OCI-LY3 (cell line): ENCODE measurements at regions not wholly inside any gene's neighbourhood (a gene's known extent, or its start where the extent isn't known, plus 50 kb on each side); places are given as distances from the start of the nearest gene placed in this dataset.

Experiments
- EZH2phosphoT487 ChIP-seq: fragments of 200-600 bp; shearing (Covaris generic); IDR thresholded peaks from 2 replicates; pipeline ENCODE4 v1.6.1; 2018; ENCODE audit warnings: antibody characterized with exemption, mixed run types, low read depth
- TF ChIP-seq, protein P1 (sequence below): fragments of 200-600, 300-600 bp; sonication (generic); IDR thresholded peaks from 2 replicates; pipeline ENCODE4 v1.5.1; 2014; ENCODE audit warnings: antibody characterized with exemption, low read length, low read depth

DNA sequence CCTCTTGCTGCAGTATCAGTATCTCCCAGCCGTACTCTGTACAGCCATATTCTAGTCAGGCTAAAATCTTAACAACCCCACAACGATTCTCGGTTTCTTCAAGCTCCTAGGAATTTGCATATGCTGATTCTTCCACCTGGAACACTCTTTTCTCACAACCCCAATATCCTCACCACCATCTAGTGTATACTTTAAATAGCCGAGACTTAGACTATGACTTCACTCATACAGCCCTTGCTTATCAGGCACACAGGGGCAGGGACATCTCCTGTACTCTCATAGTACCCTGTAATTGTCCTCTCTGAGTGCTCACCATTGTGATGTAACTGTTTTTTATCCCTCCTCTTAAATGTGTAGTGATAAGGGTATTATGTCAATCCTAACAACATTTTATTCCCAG lies 2126.4 kb upstream of the TENM3 start:
- TF ChIP-seq, protein P1, sequence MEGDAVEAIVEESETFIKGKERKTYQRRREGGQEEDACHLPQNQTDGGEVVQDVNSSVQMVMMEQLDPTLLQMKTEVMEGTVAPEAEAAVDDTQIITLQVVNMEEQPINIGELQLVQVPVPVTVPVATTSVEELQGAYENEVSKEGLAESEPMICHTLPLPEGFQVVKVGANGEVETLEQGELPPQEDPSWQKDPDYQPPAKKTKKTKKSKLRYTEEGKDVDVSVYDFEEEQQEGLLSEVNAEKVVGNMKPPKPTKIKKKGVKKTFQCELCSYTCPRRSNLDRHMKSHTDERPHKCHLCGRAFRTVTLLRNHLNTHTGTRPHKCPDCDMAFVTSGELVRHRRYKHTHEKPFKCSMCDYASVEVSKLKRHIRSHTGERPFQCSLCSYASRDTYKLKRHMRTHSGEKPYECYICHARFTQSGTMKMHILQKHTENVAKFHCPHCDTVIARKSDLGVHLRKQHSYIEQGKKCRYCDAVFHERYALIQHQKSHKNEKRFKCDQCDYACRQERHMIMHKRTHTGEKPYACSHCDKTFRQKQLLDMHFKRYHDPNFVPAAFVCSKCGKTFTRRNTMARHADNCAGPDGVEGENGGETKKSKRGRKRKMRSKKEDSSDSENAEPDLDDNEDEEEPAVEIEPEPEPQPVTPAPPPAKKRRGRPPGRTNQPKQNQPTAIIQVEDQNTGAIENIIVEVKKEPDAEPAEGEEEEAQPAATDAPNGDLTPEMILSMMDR = no peak
- no peak for TF ChIP-seq EZH2phosphoT487
